Frontal cortex (tissue), 3 donors: ENCODE measurements at regions not wholly inside any gene's neighbourhood (a gene's known extent, or its start where the extent isn't known, plus 50 kb on each side); places are given as distances from the start of the nearest gene placed in this dataset.
"Not testable (repeated sequence)": the region's sequence is repeated elsewhere in the genome, so short reads cannot be mapped to it uniquely, and the experiment has no call there.

Experiments
- DNase-seq, 2 donors: peaks; one replicate each; pipeline ENCODE4 v3.0.0; 2012; ENCODE audit warnings: low spot score in 2 of 2
- FAIRE-seq: peaks from 2 replicates; lab custom pipeline; 2012; peaks lifted over from hg19 to GRCh38; lab: Jason Lieb, UNC
- donor health status: control.
- donor health status: control.
- donor health status: control.

DNA sequence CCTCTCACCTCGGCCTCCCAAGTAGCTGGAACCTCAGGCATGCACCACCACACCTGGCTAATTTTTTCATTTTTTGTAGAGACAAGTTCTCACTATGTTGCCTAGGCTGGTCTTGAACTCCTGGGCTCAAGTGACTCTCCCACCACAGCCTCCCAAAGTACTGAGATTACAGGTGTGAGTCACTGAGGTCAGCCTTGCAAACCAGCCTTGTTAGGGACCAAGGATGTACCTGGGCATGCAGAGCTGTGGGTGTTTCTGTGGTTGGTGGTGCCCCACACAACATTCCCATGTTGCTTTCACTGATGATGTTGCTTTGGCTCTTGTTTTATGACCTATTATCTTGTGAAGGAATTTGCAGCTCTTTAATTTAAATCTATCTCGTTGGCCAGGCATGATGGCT is 54.8 kb downstream of the OTUD1 start:
- FAIRE-seq (no peak), DNase-seq (no peak)

DNA sequence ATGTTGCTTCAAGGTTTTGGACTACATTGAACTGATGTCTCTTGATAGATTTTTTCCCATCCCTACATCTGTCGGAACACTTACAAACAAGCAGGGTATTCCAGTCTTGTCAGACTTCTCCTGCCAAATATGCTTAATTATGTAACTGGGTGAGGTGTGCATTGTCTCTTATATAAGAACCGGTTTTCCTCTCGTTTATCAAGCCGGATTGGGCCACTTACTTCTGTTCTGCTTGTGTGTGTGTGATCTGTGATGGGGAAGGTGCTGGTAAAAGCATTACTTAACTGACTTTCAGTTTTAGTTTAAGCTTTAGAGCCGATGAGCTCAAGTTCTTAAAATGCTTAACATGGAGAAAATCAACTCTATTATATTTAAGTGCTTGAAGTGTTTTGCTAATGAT is 57.9 kb downstream of the OTUD1 start:
- no peak for FAIRE-seq
- no peak for DNase-seq

DNA sequence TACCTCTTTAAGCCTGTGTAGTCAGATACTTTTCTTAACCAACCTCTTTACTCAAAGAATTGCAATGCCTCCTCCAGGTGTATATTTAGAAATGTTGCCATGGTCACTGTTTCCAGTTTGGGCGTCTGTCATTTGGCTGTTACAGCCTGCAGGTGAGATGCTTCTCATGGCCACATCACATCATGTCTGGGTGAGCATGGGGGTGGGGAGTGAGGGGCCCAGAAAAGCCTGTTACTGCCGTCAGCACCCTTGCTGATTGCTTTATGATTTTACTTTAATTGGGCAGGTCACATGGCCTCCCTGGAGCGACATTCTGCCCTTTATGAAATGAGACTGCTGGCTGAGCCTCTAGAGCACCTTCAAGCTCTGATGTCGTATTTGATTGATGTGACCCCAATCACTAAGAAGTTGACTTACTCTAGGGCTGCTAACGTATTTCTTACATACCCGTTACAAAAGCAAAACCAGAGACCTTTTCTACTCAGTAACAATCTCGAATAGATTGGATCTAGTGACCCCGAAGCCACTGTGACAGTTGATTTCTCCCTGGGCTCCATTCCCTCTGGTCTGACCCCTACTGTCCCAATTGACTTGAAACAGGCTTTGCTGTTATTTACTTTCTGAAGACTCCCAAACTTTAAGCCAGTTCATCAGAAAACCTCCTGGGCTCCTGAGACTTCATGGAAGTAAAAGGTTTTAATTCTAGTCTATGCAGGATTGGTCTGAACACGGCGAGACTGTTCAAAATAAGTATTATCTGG is 60.7 kb downstream of the OTUD1 start:
- FAIRE-seq = no peak

DNA sequence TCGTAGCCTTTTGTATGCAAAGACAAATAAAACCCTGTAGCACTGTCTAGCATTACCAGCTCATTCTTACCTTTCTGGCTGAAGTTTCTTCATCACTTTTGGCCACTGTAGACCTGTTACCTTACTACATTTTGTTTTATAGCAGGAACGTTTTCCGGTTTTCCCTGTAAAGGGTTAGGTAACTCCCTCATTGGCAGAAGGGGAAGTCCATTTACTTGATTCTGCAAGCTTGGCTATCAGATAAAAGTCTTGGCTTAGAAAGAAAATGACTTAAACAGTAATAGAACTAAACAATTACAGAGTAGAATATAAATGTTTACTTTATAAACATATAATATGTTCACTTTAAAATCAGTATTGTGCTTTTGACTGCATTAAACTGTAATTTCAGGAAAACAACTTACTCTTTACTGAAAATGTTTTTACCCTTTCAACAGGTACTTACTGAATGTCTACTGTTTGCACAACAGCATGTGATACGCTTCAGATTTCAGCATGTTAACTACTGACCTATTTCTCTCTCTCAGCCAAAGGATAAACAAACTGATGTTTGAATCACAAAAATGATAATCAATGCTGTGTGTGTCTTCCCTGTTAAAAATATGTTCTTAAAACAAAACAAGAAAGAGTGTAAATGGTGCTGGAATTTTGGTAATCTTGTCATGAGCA is 67.1 kb downstream of the OTUD1 start:
- DNase-seq (no peak), FAIRE-seq (no peak)

More for the DNA sequence above, 60.7 kb downstream of the OTUD1 start:
- DNase-seq = no peak

DNA sequence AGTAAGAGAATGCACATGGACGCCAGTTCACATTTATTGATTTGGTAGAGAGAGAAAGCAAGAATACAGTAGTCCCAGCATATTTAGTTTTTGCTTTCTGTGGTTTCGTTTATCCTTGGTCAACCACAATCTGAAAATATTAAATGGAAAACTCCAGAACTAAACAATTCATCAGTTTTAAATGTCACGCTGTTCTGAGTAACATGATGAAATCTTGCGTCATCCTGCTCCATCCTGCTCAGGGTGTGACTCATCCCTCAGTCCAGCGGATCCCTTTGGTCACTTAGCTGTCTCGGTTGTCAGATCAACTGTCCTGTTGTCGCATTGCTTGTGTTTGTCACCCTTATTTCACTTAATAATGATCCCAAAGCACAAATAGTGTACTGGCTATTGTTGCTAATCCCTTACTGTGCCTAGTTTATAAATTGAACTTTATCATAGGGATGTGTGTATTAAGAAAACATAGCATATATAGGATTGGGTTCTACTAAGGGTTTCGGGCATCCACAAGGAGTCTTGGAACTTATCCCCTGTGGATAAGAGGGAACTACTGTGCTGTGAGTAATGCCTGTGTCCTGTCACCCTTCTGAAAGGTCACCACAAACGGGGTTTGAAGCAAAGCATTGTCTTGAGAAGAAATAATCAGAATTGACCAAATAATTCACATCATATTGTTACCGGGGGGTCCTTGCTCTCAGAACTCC is 73.6 kb downstream of the OTUD1 start:
- no peak for DNase-seq
- FAIRE-seq = no peak

DNA sequence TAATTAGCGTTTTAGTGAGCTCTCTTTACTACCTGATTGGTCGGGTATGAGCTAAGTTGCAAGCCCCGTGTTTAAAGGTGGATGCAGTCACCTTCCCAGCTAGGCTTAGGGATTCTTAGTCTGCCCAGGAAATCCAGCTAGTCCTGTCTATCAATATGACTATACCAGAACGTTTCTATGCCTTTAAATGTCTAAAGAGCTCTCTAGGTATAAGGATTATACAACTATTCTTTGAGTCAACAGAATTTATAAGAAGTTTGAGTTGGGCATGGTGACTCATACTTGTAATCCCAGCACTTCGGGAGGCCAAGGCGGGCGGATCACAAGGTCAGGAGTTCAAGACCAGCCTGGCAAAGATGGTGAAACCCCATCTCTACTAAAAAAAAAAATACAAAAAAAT is 74.7 kb downstream of the OTUD1 start:
- not testable (repeated sequence) for DNase-seq, FAIRE-seq

DNA sequence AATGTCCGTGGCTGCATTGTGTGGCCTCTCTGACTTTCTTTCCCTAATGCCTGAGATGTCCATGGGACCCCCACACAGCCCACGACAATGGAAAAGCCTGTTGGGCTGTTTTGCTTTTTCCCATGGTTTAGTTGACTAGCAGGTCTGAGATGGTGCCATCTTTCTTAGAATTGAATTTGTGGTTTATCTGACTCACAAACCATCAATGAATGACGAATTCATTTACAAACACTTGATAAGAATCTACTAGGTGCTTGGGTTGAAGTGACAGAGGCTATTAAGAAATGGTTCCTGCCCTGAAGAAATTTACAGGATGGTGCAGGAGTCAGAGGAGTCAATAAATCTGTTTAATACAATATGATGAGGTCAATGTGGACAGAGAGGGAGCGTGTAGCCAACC is 75.4 kb downstream of the OTUD1 start:
- FAIRE-seq = no peak
- no peak for DNase-seq

DNA sequence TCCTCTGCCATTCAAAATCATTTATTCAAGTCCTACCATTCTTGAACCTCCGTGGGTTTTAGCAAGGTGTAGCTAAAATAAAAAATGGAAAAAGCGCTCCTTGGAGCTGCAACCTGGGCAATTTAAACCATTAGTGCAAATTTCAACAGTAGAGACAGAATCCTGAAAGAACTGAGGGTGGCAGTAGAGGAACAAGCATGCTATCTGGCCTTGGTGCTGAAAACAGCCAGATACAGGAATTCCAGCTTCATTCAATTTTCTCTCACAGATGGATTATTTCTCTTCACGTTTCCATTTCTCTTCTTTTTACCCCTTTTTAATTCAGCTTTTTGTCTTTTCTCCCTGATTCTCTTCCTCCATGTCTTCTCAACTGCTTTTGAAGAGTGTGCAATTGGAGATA is 77.7 kb downstream of the OTUD1 start:
- FAIRE-seq (no peak), DNase-seq (peak in 1 of 2 donors; percentile 29)

DNA sequence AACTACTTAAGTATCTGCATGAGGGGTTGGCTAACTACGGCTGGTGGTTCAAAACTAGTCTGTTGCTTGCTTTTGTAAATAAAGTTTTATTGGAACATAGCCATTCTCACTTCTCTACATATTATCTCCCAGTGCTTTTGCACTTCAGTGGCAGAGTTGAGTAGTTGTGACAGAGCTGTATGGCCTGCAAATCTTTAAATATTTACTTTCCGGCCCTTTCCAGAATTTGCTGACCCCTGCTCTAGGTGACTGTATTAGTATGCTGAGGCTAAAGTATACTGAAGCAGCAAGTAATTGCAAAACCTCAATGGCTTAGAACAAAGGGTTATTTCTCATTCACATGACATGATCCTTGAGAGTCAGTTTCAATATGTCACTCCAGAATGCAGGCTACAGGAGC is 78.3 kb downstream of the OTUD1 start:
- no peak for FAIRE-seq
- no peak for DNase-seq

DNA sequence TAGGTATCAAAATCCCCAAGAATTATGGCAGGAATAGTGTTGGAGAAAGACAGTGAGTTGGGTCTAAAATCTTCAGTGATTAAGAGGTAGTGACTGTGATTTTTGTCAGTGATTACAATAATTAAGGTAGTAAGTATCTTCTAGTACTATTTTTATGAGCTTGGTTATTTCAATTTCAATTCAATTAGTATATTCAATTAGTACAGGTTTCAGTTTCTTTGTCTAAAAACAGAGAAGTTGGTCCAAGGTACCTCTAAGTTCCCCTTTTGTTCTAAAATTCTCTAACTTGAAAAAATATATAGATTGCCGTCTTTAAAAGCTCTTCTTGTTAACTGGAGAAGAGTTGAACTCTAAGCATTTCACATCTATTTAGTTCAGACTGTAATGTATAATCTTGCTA is 82.9 kb downstream of the OTUD1 start:
- no peak for DNase-seq

DNA sequence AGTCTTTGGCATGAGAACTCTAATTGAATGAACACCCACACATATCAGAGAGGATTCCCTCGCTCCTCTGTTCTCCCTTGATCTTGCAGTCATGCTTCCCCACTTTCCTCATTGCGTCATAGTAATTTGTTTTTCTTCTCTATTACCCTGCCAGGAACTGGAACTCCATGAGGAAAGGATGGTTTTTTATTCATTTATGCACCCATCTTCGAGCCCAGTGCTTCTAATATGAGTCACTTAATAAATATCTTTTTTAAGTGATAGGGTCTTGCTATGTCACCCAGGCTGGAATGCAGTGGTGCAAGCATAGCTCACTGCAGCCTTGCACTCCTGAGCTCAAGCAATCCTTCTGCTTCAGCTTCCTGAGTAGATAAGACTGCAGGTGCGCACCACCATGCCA is 83.5 kb downstream of the OTUD1 start:
- DNase-seq (no peak), FAIRE-seq (no peak)

More for the DNA sequence above, 82.9 kb downstream of the OTUD1 start:
- no peak for FAIRE-seq

DNA sequence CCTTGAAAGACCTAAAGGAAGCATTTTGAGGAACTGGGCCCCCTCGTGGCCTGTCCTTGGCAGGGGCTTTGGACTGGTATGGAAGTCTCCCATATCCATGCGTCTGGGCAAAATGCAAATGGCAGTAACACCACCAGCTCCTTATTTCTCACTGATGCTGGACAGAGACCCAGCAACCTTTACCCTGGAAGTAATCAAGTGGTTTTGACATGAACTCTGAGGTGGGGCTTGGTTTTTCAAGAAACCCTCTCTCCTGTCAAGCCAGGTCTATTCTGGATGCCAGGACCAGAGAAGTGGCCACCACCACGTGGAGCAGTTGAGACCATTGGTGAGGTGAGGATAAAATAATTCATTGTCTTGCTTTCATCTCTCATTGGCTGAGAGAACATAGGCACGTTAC is 84.4 kb downstream of the OTUD1 start:
- FAIRE-seq (no peak), DNase-seq (no peak)

DNA sequence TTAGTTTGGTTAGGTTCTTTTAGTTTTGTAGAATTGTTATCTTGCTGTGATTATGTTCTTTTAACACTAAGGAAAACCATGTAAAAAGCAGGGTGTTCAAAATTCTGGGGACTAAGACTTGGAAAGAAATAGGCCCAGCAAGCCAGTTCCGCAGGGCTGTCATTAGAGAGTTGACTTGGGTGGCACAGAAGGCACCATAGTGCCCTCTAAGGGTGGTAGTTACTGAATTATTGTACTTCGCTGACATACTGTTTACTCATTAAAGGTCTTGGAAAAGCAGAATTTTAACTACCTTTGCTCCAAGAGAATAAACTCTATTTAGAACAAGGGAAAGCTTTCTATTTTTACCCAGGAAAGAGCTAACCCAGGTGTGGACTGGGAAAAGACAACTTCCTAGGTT is 86.5 kb downstream of the OTUD1 start:
- DNase-seq (peak in 1 of 2 donors; percentile 16), FAIRE-seq (no peak)

DNA sequence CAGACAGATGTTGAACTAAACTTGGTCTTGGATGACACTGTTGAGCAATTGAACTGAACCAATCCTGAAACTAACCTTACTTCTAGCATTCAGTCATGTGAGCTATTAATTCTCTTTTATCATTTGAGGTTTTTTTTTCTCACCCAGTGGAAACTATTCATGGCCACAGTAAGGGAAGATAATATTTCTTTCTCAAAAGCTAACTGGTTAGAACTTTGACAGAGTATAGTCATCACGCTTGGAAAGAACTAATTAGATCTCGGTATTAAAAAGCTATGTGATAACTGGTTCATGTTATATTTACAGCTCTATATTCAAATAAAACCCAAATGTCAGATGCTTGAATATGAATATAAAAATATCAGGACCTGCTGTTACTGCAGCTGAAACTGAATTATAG is 89.5 kb downstream of the OTUD1 start:
- FAIRE-seq = no peak
- no peak for DNase-seq

DNA sequence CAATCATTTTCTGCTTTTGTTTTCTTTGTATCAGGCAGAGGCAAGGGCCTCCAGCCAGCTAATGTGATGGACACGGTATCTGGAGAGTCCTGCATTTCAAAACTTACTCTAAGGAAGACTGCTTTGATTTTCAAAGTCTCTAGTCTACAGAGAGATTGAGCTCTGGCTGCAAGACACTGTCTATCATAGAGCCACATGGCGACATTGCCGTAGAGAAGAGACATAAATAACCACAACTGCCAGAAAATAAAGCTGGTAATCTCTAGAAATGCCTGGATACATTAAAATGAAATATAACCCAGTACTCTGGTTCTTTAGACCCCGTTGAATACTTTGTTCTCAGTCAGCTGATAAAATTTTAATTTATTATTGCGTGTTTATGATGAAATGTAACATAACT is 90.8 kb downstream of the OTUD1 start:
- FAIRE-seq (no peak), DNase-seq (no peak)

DNA sequence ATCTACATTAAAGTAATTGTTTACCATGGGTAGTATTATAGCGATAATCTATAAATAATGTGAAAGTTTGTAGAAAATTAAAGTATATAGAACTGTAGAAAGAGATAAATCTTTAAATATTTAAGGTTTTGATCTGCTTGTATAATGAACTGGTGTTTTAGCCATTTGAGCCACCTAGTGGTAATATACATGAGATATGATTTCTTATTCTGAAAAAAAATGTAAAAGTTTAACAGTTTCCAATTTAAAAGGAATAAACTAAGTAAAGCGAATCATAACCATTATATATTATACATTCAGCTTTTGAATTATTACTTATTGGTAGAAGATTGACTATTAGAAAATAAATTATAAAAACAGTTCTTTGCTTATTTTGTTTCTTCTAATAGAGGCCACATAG is 91.2 kb downstream of the OTUD1 start:
- FAIRE-seq = peak; percentile 79
- no peak for DNase-seq

DNA sequence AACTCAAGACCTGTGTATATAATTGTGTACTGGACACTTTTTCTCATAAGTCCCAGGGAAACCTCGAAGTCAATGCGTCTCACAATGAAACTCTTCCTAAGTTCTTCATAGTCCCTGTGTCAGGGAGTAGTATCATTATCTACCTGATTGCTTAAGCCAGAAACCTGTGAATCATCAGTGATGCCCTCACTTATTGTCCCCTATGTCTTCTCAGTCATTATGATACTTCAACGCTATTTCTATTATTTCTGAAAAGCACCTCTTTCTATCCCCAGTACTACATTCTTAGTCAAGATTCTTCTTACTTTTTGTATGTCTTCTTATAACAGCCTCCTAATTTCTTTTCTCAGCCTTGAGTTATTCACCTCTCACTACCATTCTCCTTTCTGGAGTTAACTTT is 94.3 kb downstream of the OTUD1 start:
- FAIRE-seq (no peak), DNase-seq (no peak)

DNA sequence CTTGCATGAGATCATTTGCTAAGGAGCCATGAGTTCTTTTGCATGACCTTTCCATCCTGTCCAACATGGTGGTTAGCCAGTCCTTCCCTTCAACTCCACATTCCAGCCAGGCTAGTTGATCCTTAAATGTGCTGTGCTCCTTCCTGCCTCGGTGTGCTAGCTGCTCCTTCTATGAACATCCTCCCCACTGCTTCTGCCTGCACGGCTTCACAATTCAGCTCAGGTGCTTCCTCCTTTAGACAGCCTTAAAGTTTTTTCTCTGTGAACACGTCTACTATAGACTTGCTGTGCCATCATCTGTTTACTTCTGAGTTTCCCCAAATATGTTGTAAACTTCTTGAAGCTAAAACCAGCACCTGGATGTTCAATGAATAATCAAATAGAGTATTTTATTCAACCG is 95.5 kb downstream of the OTUD1 start:
- FAIRE-seq = no peak
- no peak for DNase-seq

DNA sequence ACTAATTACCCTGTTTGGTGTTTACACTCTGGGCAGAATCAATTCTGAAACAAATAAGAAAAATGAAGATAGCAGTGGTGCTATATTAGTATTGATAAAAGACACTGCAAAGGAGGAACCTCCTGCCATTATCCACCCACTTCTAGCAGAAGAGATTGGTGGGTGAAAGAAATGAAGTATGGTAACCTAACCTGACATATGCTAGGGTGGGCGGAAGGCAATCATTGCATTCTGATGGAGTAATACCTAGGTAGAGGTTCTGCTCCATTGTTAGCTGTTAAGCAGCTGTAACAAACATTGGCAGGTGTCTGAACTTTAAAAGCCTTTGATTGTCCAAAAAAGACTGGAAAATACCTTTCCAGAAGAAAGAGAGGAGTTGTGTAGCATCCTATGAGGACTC is 95.9 kb downstream of the OTUD1 start:
- FAIRE-seq = no peak
- DNase-seq = no peak

DNA sequence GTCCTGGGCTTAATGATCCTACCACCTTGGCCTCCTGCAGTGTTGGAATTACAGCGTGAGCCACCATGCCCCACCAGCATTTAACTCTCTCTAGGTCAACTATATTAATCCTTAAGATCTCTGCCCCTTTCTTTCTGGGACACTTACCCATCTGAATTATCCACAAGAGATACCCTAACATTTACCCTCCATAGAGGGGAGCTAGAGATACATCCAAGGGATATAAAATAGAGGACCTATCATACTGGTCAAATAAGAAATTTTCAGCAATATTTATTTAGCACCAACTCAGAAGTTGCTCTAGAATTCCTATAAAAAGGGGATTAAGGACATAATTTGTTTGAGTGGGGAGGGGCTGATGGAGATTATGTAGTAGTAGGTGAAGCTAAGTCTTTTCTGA is 96.5 kb downstream of the OTUD1 start:
- FAIRE-seq (no peak), DNase-seq (no peak)

DNA sequence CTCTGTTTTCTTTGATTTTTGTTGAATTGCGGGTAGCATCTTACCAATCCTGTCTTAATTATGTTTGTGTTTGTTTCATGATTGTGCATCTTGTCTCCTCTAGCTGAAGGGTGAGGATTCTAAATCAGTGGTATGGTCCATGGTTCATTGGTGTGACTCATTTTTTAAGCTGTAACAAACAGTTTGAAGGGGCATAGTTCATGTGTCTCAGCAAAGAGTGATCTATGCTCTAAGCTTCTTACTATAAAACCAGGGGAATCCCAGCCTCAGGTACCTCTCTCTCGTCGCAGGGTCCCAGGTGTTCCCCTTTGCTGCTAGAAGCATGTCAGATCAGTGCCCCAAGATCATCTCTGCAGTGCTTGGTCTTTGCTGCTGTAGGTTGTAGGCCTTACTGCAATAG is 100.1 kb downstream of the OTUD1 start:
- no peak for DNase-seq
- FAIRE-seq = no peak
